Liver (tissue), 8 donors: ENCODE measurements at regions not wholly inside any gene's neighbourhood (a gene's known extent, or its start where the extent isn't known, plus 50 kb on each side); places are given as distances from the start of the nearest gene placed in this dataset.

Experiments used
- DNase-seq: peaks from one replicate; pipeline ENCODE4 v3.0.0-alpha.2; 2017; ENCODE audit warnings: low spot score
- H3K27ac ChIP-seq, 2 donors: one replicate each; pipeline ENCODE4 v1.7.0; 2013; ENCODE audit warnings: inconsistent platforms in 2 of 2, low read length in 2 of 2, control low read depth in 1 of 2, low read depth in 1 of 2, mild to moderate bottlenecking in 1 of 2
- H3K27me3 ChIP-seq, 4 donors: one replicate each; pipeline versions ENCODE4 v1.6.1 to v1.7.0; 2013; ENCODE audit warnings: low read length in 3 of 4, inconsistent platforms in 1 of 4, mild to moderate bottlenecking in 1 of 4, moderate library complexity in 1 of 4; ENCODE audit not compliant: control insufficient read depth in 4 of 4, insufficient read depth in 4 of 4
- H3K36me3 ChIP-seq, 4 donors: one replicate each; pipeline versions ENCODE4 v1.6.1 to v1.7.0; 2013; ENCODE audit warnings: low read length in 3 of 4, mild to moderate bottlenecking in 3 of 4, low read depth in 1 of 4, moderate library complexity in 1 of 4; ENCODE audit not compliant: control insufficient read depth in 4 of 4, insufficient read depth in 3 of 4
- H3K4me1 ChIP-seq, 4 donors: one replicate each; pipeline versions ENCODE4 v1.6.1 to v1.7.0; 2013; ENCODE audit warnings: low read length in 3 of 4, mild to moderate bottlenecking in 3 of 4, moderate library complexity in 1 of 4; ENCODE audit not compliant: control insufficient read depth in 4 of 4, insufficient read depth in 4 of 4
- H3K4me3 ChIP-seq, 3 donors: one replicate each; pipeline versions ENCODE4 v1.6.1 to v1.7.0; 2013; ENCODE audit warnings: low read length in 3 of 3, control low read depth in 1 of 3, low read depth in 1 of 3, mild to moderate bottlenecking in 1 of 3
- H3K9ac ChIP-seq, 2 donors: one replicate each; pipeline ENCODE4 v1.7.0; 2013; ENCODE audit warnings: low read length in 2 of 2, mild to moderate bottlenecking in 2 of 2, moderate library complexity in 2 of 2, control low read depth in 1 of 2, low read depth in 1 of 2
- H3K9me3 ChIP-seq, 4 donors: one replicate each; pipeline versions ENCODE4 v1.6.1 to v1.7.0; 2013; ENCODE audit warnings: low read length in 3 of 4; ENCODE audit not compliant: control insufficient read depth in 4 of 4
- ATF3 ChIP-seq: IDR thresholded peaks from 2 replicates; pipeline ENCODE4 v1.6.1; 2016; ENCODE audit warnings: antibody characterized with exemption
- CTCF ChIP-seq: fragments of 150-350 bp; IDR thresholded peaks from 2 replicates; pipeline ENCODE4 v1.5.1; 2017; ENCODE audit warnings: improper control_type of control experiment, low read depth, low read length; ENCODE audit not compliant: missing input control
- EGR1 ChIP-seq, 2 donors: IDR thresholded peaks; 2 replicates each; pipeline ENCODE4 v1.6.1; 2016 to 2018; ENCODE audit warnings: antibody characterized with exemption in 2 of 2, low read depth in 2 of 2
- FOXA1 ChIP-seq: IDR thresholded peaks from 2 replicates; pipeline ENCODE4 v1.6.1; 2016; ENCODE audit warnings: antibody characterized with exemption
- FOXA2 ChIP-seq: IDR thresholded peaks from 2 replicates; pipeline ENCODE4 v1.6.1; 2016; ENCODE audit warnings: antibody characterized with exemption
- GABPA ChIP-seq, 2 donors: IDR thresholded peaks in 1 of 2; conservative IDR thresholded peaks in 1 of 2; 2 replicates each; pipeline ENCODE4 v1.6.1; 2016; ENCODE audit warnings: antibody characterized with exemption in 2 of 2, mild to moderate bottlenecking in 1 of 2, moderate library complexity in 1 of 2
- HNF4A ChIP-seq, 2 donors: conservative IDR thresholded peaks; 2 replicates each; pipeline ENCODE4 v1.6.1; 2016; ENCODE audit warnings: antibody characterized with exemption in 2 of 2, mild to moderate bottlenecking in 2 of 2
- HNF4G ChIP-seq: IDR thresholded peaks from 2 replicates; pipeline ENCODE4 v1.6.1; 2016; ENCODE audit warnings: antibody characterized with exemption
- JUND ChIP-seq, 2 donors: IDR thresholded peaks; 2 replicates each; pipeline ENCODE4 v1.6.1; 2016; ENCODE audit warnings: antibody characterized with exemption in 2 of 2
- MAX ChIP-seq: IDR thresholded peaks from 2 replicates; pipeline ENCODE4 v1.6.1; 2016; ENCODE audit warnings: antibody characterized with exemption
- NR2F2 ChIP-seq: IDR thresholded peaks from 2 replicates; pipeline ENCODE4 v1.6.1; 2016; ENCODE audit warnings: antibody characterized with exemption
- RAD21 ChIP-seq, 2 donors: IDR thresholded peaks; 2 replicates each; pipeline ENCODE4 v1.6.1; 2016; ENCODE audit warnings: antibody characterized with exemption in 2 of 2, mild to moderate bottlenecking in 2 of 2
- REST ChIP-seq: IDR thresholded peaks from 2 replicates; pipeline ENCODE4 v1.6.1; 2016; ENCODE audit warnings: antibody characterized with exemption, mild to moderate bottlenecking
- RXRA ChIP-seq, 2 donors: IDR thresholded peaks; 2 replicates each; pipeline ENCODE4 v1.6.1; 2017 to 2018; ENCODE audit warnings: antibody characterized with exemption in 2 of 2, mild to moderate bottlenecking in 1 of 2
- SP1 ChIP-seq: IDR thresholded peaks from 2 replicates; pipeline ENCODE4 v1.6.1; 2018; ENCODE audit warnings: antibody characterized with exemption, mild to moderate bottlenecking
- TAF1 ChIP-seq: conservative IDR thresholded peaks from 2 replicates; pipeline ENCODE4 v1.6.1; 2016; ENCODE audit warnings: antibody characterized with exemption, mild to moderate bottlenecking
- YY1 ChIP-seq: IDR thresholded peaks from 2 replicates; pipeline ENCODE4 v1.6.1; 2016; ENCODE audit warnings: antibody characterized with exemption, mild to moderate bottlenecking
- ZBTB33 ChIP-seq: IDR thresholded peaks from 2 replicates; pipeline ENCODE4 v1.6.1; 2016; ENCODE audit warnings: antibody characterized with exemption
- WGBS: extraction: QIAGEN DNeasy Blood & Tissue Kit; methylation state at CpG from one replicate; pipeline ENCODE4 v1.1.7; 2013; 5-methylcytosine and 5-hydroxymethylcytosine counted together
- donor health status: healthy.
- donor health status: healthy.
- donor health status: healthy.
- donor health status: healthy.
- donor health status: healthy.

- WGBS = 96% methylated on average over 1 of the region's 1 CpG
- no peak overlapping the region for H3K9ac ChIP-seq
- no peaks in the 10 kb centered on the region for H3K27me3 ChIP-seq
- H3K27ac ChIP-seq = no peak overlapping the region
- no peaks in the 10 kb centered on the region for H3K9me3 ChIP-seq
- no peak for DNase-seq
- peaks cover 0 to 13% (median 2%) of the 10 kb centered on the region in 4 donors for H3K4me1 ChIP-seq
- TF ChIP-seq EGR1 (IDR thresholded peaks at IDR 0.05; ENCODE audit: low read depth in 2 of 2) = no peak
- H3K4me3 ChIP-seq = no peak overlapping the region
- H3K36me3 ChIP-seq = no peaks in the 10 kb centered on the region
Measured at GRCh38 chr1:193419295-193419694, 232.9 kb upstream of the B3GALT2 start.

GRCh38 chr1:193418745-193419058, 232.3 kb upstream of the B3GALT2 start:
- Histone ChIP-seq H3K36me3 (no peaks in the 10 kb centered on the region), H3K27me3 (no peaks in the 10 kb centered on the region), H3K4me3 (peak overlapping the region; percentile 62 to 86 (median 82)), H3K4me1 (peaks cover 0 to 13% (median 2%) of the 10 kb centered on the region in 4 donors), H3K9me3 (no peaks in the 10 kb centered on the region), H3K27ac (peak overlapping the region; percentile 53 to 65), H3K9ac (peak overlapping the region; percentile 86 to 88)
- TF ChIP-seq NR2F2 = no peak
- no peak for TF ChIP-seq RXRA (IDR thresholded peaks at IDR 0.05)
- TF ChIP-seq ZBTB33 = no peak
- no peak for TF ChIP-seq RAD21 (IDR thresholded peaks at IDR 0.05)
- no peak for TF ChIP-seq HNF4G
- no peak for TF ChIP-seq GABPA (IDR thresholded peaks at IDR 0.05 in 1 of 2, conservative IDR thresholded peaks at IDR 0.05 in 1 of 2)
- TF ChIP-seq MAX = no peak
- no peak for TF ChIP-seq HNF4A (conservative IDR thresholded peaks at IDR 0.05)
- TF ChIP-seq FOXA1 = no peak
- TF ChIP-seq REST = no peak
- TF ChIP-seq ATF3 = no peak
- TF ChIP-seq TAF1 = no peak
- no peak for TF ChIP-seq FOXA2
- no peak for TF ChIP-seq YY1
- no peak for TF ChIP-seq SP1
- TF ChIP-seq CTCF = no peak
- TF ChIP-seq JUND (IDR thresholded peaks at IDR 0.05) = no peak
- WGBS = 40% methylated on average over 3 of the region's 3 CpGs
- no peak for DNase-seq
